Activated B cell treated with CpG ODN at 0.5 μM for 24 hours (primary cell): ENCODE measurements at regions not wholly inside any gene's neighbourhood (a gene's known extent, or its start where the extent isn't known, plus 50 kb on each side); places are given as distances from the start of the nearest gene placed in this dataset.
"Not testable (repeated sequence)": the region's sequence is repeated elsewhere in the genome, so short reads cannot be mapped to it uniquely, and the experiment has no call there.

Experiments
- ATAC-seq: fragments of 200-7000 bp; cut with Tn5 transposase; one replicate; pipeline ENCODE4 v1.10.0; 2021; ENCODE audit warnings: low read depth, mild to moderate bottlenecking, moderate library complexity
- CTCF ChIA-PET: fragments of 350-600 bp; sonication (Branson Sonifier 250); formaldehyde crosslinking; loops from one replicate; lab custom pipeline; 2021; ENCODE audit warnings: antibody characterized with exemption; lab: Charles Lee
- POLR2A ChIA-PET: fragments of 350-600 bp; sonication (Branson Sonifier 250); formaldehyde crosslinking; loops from one replicate; lab custom pipeline; 2021; ENCODE audit warnings: antibody characterized with exemption; lab: Charles Lee
- DNase-seq: peaks from one replicate; pipeline ENCODE4 v3.0.0; 2022
- H3K27ac Mint-ChIP-seq: one replicate; pipeline ENCODE4 v1.8.0; 2020; ENCODE audit warnings: mixed read lengths
- H3K27me3 Mint-ChIP-seq: one replicate; pipeline ENCODE4 v1.8.0; 2021; ENCODE audit warnings: mixed read lengths
- H3K36me3 Mint-ChIP-seq: one replicate; pipeline ENCODE4 v1.8.0; 2021; ENCODE audit warnings: low read depth, mixed read lengths
- H3K4me1 Mint-ChIP-seq: one replicate; pipeline ENCODE4 v1.8.0; 2021; ENCODE audit warnings: mixed read lengths
- H3K4me3 Mint-ChIP-seq: one replicate; pipeline ENCODE4 v1.8.0; 2020; ENCODE audit warnings: mild to moderate bottlenecking, mixed read lengths
- H3K9me3 Mint-ChIP-seq: one replicate; pipeline ENCODE4 v1.8.0; 2020; ENCODE audit warnings: mixed read lengths
- CTCF ChIP-seq: fragments of 200-600 bp; IDR thresholded peaks from one replicate; pipeline ENCODE4 v1.8.0; 2022; ENCODE audit warnings: antibody characterized with exemption, mild to moderate bottlenecking
- intact Hi-C: fragments of 100-400 bp; cut with micrococcal nuclease; formaldehyde crosslinking; loops from one replicate; pipeline ENCODE4 v1.15.1; 2024

GRCh38 chr15:47119349-47119748, 598.0 kb upstream of the SEMA6D start:
- TF ChIP-seq CTCF: no peak
- H3K27me3 Mint-ChIP-seq: no peaks in the 10 kb centered on the region
- H3K9me3 Mint-ChIP-seq: peaks cover 8% of the 10 kb centered on the region
- H3K4me1 Mint-ChIP-seq: no peaks in the 10 kb centered on the region
- no peak for ATAC-seq
- no peaks in the 10 kb centered on the region for H3K36me3 Mint-ChIP-seq
- ChIA-PET POLR2A (no interaction called here), CTCF (no interaction called here)
- no peak overlapping the region for H3K27ac Mint-ChIP-seq
- no peak overlapping the region for H3K4me3 Mint-ChIP-seq
- DNase-seq: no peak
- intact Hi-C loops: no loop called here

- H3K9me3 Mint-ChIP-seq: peaks cover 16% of the 10 kb centered on the region
Measured at GRCh38 chr15:47124430-47125102, 592.7 kb upstream of the SEMA6D start.

GRCh38 chr15:47129033-47129432, 588.3 kb upstream of the SEMA6D start:
- no peak for TF ChIP-seq CTCF
- DNase-seq (no peak), ATAC-seq (no peak)
- no peaks in the 10 kb centered on the region for H3K27me3 Mint-ChIP-seq
- POLR2A ChIA-PET: no interaction called here
- H3K4me1 Mint-ChIP-seq: no peaks in the 10 kb centered on the region
- intact Hi-C loops: no loop called here
- no peaks in the 10 kb centered on the region for H3K36me3 Mint-ChIP-seq
- no peak overlapping the region for H3K27ac Mint-ChIP-seq
- no peak overlapping the region for H3K4me3 Mint-ChIP-seq
- CTCF ChIA-PET: no interaction called here
- peaks cover 14% of the 10 kb centered on the region for H3K9me3 Mint-ChIP-seq

More at GRCh38 chr15:47124430-47125102, 592.7 kb upstream of the SEMA6D start:
- H3K27me3 Mint-ChIP-seq: no peaks in the 10 kb centered on the region
- no peaks in the 10 kb centered on the region for H3K4me1 Mint-ChIP-seq
- TF ChIP-seq CTCF: no peak
- H3K36me3 Mint-ChIP-seq: no peaks in the 10 kb centered on the region
- ChIA-PET CTCF (no interaction called here), POLR2A (no interaction called here)
- DNase-seq (no peak), ATAC-seq (no peak)
- no peak overlapping the region for H3K4me3 Mint-ChIP-seq
- intact Hi-C loops: no loop called here
- no peak overlapping the region for H3K27ac Mint-ChIP-seq

GRCh38 chr15:47131450-47131849, 585.9 kb upstream of the SEMA6D start:
- H3K4me3 Mint-ChIP-seq, CTCF ChIA-PET, intact Hi-C loops, H3K36me3 Mint-ChIP-seq, POLR2A ChIA-PET, DNase-seq, ATAC-seq, H3K27ac Mint-ChIP-seq, H3K27me3 Mint-ChIP-seq, H3K4me1 Mint-ChIP-seq: not testable (repeated sequence)
- peaks cover 13% of the 10 kb centered on the region for H3K9me3 Mint-ChIP-seq

- POLR2A ChIA-PET: no interaction called here
- H3K27ac Mint-ChIP-seq: no peak overlapping the region
- H3K4me1 Mint-ChIP-seq: no peaks in the 10 kb centered on the region
- H3K4me3 Mint-ChIP-seq: no peak overlapping the region
- intact Hi-C loops: no loop called here
- CTCF ChIA-PET: no interaction called here
- no peaks in the 10 kb centered on the region for H3K27me3 Mint-ChIP-seq
- no peak for DNase-seq
- TF ChIP-seq CTCF: no peak
- H3K9me3 Mint-ChIP-seq: peaks cover 3% of the 10 kb centered on the region
- no peaks in the 10 kb centered on the region for H3K36me3 Mint-ChIP-seq
- no peak for ATAC-seq
Measured at GRCh38 chr15:47135267-47135666, 582.0 kb upstream of the SEMA6D start.

- Mint-ChIP-seq H3K27ac (no peak overlapping the region), H3K4me1 (no peaks in the 10 kb centered on the region), H3K27me3 (no peaks in the 10 kb centered on the region), H3K4me3 (no peak overlapping the region), H3K36me3 (no peaks in the 10 kb centered on the region), H3K9me3 (no peaks in the 10 kb centered on the region)
- no peak for TF ChIP-seq CTCF
- DNase-seq (no peak), ATAC-seq (no peak)
- intact Hi-C loops: no loop called here
- CTCF ChIA-PET: no interaction called here
- POLR2A ChIA-PET: no interaction called here
Measured at GRCh38 chr15:47136236-47136635, 581.1 kb upstream of the SEMA6D start.
